Vagina (tissue), 2 donors: ENCODE measurements at regions not wholly inside any gene's neighbourhood (a gene's known extent, or its start where the extent isn't known, plus 50 kb on each side); places are given as distances from the start of the nearest gene placed in this dataset.

ENCODE experiments used
- DNase-seq, 2 donors: peaks; one replicate each; pipeline ENCODE4 v3.0.0-alpha.2; 2017; ENCODE audit errors: extremely low spot score in 2 of 2
- H3K27ac ChIP-seq: fragments of 200-600 bp; sonication (generic); one replicate; pipeline ENCODE4 v1.5.1; 2019
- H3K27me3 ChIP-seq: fragments of 200-600 bp; sonication (generic); one replicate; pipeline ENCODE4 v1.5.1; 2019
- H3K36me3 ChIP-seq, 2 donors: fragments of 200-600 bp; sonication (generic); one replicate each; pipeline ENCODE4 v1.5.1; 2017 to 2019
- H3K4me1 ChIP-seq: fragments of 200-600 bp; sonication (generic); one replicate; pipeline ENCODE4 v1.5.1; 2019
- H3K4me3 ChIP-seq, 2 donors: fragments of 200-600 bp; sonication (generic); 1 replicate in 1 of 2; 2 replicates in 1 of 2; pipeline ENCODE4 v1.5.1; 2016 to 2019
- H3K9me3 ChIP-seq: fragments of 200-600 bp; sonication (generic); one replicate; pipeline ENCODE4 v1.5.1; 2019
- POLR2A ChIP-seq, 2 donors: fragments of 450-650 bp; IDR thresholded peaks; one replicate each; pipeline ENCODE4 v1.6.1; 2017; ENCODE audit warnings: antibody characterized with exemption in 2 of 2, mild to moderate bottlenecking in 2 of 2, moderate library complexity in 2 of 2
- POLR2AphosphoS5 ChIP-seq, 2 donors: sonication (generic); formaldehyde crosslinking; IDR thresholded peaks; one replicate each; pipeline ENCODE4 v1.9.0; 2017; ENCODE audit warnings: antibody characterized with exemption in 2 of 2, mild to moderate bottlenecking in 2 of 2, low read depth in 1 of 2; ENCODE audit not compliant: insufficient read depth in 1 of 2
- intact Hi-C: fragments of 100-400 bp; cut with DNase I; formaldehyde crosslinking; loops from one replicate; pipeline ENCODE4 v1.15.1; 2023
- TF ChIP-seq, protein P1 (sequence below), 3 experiments: fragments of 450-650 bp in 2 of 3; fragments of 200-600 bp in 1 of 3; sonication (generic) in 1 of 3; IDR thresholded peaks; one replicate each; pipeline ENCODE4 v1.5.1; 2017 to 2019; ENCODE audit warnings: antibody characterized with exemption in 3 of 3, mild to moderate bottlenecking in 2 of 3, moderate library complexity in 2 of 3

DNA sequence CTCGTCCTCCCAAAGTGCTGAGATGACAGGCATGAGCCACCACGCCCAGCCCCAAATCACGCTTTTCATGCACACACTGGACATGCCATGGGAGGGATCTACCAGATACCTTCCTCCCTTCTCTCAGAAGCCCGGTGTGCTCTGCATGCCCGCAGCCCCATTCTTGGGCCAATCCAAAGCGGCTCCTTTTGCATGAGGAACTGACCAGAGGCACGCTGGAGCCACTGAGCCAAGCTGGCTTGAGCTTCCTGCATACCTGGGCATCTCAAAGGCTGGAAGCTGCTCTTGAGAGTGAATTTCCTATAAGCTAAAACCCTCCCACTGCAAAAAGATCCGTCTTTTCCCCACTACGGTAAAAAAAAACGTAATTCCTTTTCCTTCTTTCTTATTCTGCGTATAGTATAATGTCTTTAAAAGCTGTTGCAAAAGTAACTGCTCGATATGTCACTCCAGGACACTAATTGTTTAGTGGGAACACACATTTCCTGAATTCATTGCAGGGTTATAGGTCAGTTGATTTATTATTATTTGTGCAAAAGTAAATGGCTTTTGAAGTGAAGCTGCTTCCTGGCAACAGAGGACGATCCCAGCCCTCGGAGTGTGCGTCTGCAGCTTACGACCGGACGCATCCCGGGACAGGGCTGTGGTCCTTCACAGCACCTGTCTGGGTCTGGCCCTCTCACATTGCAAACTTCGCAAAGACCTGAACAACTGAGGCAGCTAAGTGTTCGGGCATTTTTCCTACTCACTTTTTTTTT, 61.8 kb upstream of the ETS2 start:
- H3K27me3 ChIP-seq = no peaks in the 10 kb centered on the region
- intact Hi-C loops = no loop called here
- H3K27ac ChIP-seq = no peak overlapping the region
- no peak for DNase-seq
- no peaks in the 10 kb centered on the region for H3K9me3 ChIP-seq
- H3K4me1 ChIP-seq = no peaks in the 10 kb centered on the region
- H3K36me3 ChIP-seq = no peaks in the 10 kb centered on the region
- H3K4me3 ChIP-seq = no peak overlapping the region
- peak in 1 of 2 donors; percentile 36 for TF ChIP-seq POLR2AphosphoS5 (IDR thresholded peaks at IDR 0.05; ENCODE audit: insufficient read depth in 1 of 2, low read depth in 1 of 2)
- TF ChIP-seq, protein P1, sequence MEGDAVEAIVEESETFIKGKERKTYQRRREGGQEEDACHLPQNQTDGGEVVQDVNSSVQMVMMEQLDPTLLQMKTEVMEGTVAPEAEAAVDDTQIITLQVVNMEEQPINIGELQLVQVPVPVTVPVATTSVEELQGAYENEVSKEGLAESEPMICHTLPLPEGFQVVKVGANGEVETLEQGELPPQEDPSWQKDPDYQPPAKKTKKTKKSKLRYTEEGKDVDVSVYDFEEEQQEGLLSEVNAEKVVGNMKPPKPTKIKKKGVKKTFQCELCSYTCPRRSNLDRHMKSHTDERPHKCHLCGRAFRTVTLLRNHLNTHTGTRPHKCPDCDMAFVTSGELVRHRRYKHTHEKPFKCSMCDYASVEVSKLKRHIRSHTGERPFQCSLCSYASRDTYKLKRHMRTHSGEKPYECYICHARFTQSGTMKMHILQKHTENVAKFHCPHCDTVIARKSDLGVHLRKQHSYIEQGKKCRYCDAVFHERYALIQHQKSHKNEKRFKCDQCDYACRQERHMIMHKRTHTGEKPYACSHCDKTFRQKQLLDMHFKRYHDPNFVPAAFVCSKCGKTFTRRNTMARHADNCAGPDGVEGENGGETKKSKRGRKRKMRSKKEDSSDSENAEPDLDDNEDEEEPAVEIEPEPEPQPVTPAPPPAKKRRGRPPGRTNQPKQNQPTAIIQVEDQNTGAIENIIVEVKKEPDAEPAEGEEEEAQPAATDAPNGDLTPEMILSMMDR (IDR thresholded peaks at IDR 0.05) = no peak

DNA sequence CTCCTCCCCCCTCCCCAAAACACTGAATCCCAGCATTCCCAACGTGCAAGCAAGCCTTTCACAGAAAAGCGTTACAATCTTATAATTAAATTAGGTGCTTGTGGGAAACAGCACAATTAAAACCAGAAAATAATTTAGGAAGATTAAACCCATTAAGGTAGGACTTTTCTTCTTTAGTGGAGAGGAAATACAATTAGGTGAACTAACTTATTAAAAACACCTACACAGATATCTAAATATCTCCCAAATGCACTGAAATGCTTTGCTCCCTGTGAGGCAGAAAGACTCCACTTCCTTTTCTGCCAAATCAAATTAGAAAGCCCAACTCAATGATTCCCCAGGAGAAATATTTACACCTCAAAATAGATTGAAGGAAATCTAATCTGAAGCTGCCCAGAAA, 60.9 kb upstream of the ETS2 start:
- H3K4me1 ChIP-seq = no peaks in the 10 kb centered on the region
- H3K9me3 ChIP-seq = no peaks in the 10 kb centered on the region
- intact Hi-C loops = no loop called here
- no peak for TF ChIP-seq POLR2A (IDR thresholded peaks at IDR 0.05)
- TF ChIP-seq POLR2AphosphoS5 (IDR thresholded peaks at IDR 0.05; ENCODE audit: insufficient read depth in 1 of 2, low read depth in 1 of 2) = no peak
- TF ChIP-seq, protein P1 (IDR thresholded peaks at IDR 0.05) = no peak
- no peak overlapping the region for H3K4me3 ChIP-seq
- H3K27me3 ChIP-seq = no peaks in the 10 kb centered on the region
- DNase-seq = no peak
- no peak overlapping the region for H3K27ac ChIP-seq
- H3K36me3 ChIP-seq = no peaks in the 10 kb centered on the region

- no peak overlapping the region for H3K27ac ChIP-seq
- H3K4me3 ChIP-seq = no peak overlapping the region
- no peak for DNase-seq
- H3K36me3 ChIP-seq = no peaks in the 10 kb centered on the region
- intact Hi-C loops = no loop called here
- no peak for TF ChIP-seq POLR2AphosphoS5 (IDR thresholded peaks at IDR 0.05; ENCODE audit: insufficient read depth in 1 of 2, low read depth in 1 of 2)
- TF ChIP-seq, protein P1 (IDR thresholded peaks at IDR 0.05) = no peak
- TF ChIP-seq POLR2A (IDR thresholded peaks at IDR 0.05) = no peak
- H3K27me3 ChIP-seq = no peaks in the 10 kb centered on the region
- no peaks in the 10 kb centered on the region for H3K9me3 ChIP-seq
- H3K4me1 ChIP-seq = peaks cover 3% of the 10 kb centered on the region
Observed at GRCh38 chr21:38747810-38748209, 57.9 kb upstream of the ETS2 start.

DNA sequence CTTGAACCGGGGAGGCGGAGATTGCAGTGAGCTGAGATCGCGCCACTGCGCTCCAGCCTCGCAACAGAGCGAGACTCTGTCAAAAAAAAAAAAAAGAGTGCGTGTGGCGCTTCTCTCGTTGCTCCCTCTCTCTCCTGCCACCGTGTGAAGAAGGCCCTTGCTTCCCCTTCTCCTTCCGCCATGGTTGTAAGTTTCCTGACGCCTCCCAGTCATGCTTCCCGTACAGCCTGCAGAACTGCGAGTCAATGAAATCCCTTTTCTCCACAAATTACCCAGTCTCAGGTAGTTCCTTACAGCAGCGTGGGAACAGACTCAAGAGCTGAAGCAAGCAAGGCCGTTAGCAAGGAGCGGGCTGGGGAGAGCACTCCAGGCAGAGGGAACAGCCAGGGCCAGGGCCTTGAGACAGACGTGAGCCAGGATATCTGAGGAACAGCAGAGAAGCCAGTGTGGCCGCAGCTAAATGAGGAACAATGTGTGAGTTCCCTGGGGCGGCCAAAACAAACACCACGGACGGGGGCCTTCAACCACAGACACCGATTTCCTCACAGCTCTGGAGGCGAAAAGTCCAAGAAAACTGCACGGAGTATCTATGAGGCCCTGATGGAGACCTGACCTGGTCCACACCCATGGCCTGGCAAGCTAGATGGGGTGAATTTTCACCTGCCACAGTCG, 54.2 kb upstream of the ETS2 start:
- H3K9me3 ChIP-seq = no peaks in the 10 kb centered on the region
- H3K27ac ChIP-seq = no peak overlapping the region
- no peak overlapping the region for H3K4me3 ChIP-seq
- intact Hi-C loops = no loop called here
- DNase-seq = no peak
- no peaks in the 10 kb centered on the region for H3K36me3 ChIP-seq
- H3K4me1 ChIP-seq = peaks cover 38% of the 10 kb centered on the region
- TF ChIP-seq POLR2A (IDR thresholded peaks at IDR 0.05) = no peak
- TF ChIP-seq, protein P1 (IDR thresholded peaks at IDR 0.05) = no peak
- no peak for TF ChIP-seq POLR2AphosphoS5 (IDR thresholded peaks at IDR 0.05; ENCODE audit: insufficient read depth in 1 of 2, low read depth in 1 of 2)
- H3K27me3 ChIP-seq = no peaks in the 10 kb centered on the region

- Histone ChIP-seq H3K4me1 (peaks cover 44% of the 10 kb centered on the region), H3K27ac (no peak overlapping the region), H3K9me3 (no peaks in the 10 kb centered on the region), H3K27me3 (no peaks in the 10 kb centered on the region), H3K36me3 (no peaks in the 10 kb centered on the region), H3K4me3 (no peak overlapping the region)
- no peak for DNase-seq
- TF ChIP-seq POLR2A (IDR thresholded peaks at IDR 0.05) (no peak), POLR2AphosphoS5 (IDR thresholded peaks at IDR 0.05; ENCODE audit: insufficient read depth in 1 of 2, low read depth in 1 of 2) (no peak)
- TF ChIP-seq, protein P1 (IDR thresholded peaks at IDR 0.05) = no peak
- intact Hi-C loops = no loop called here
Observed at GRCh38 chr21:38752051-38752505, 53.7 kb upstream of the ETS2 start.
